HG02840 (cell line): ENCODE measurements at regions not wholly inside any gene's neighbourhood (a gene's known extent, or its start where the extent isn't known, plus 50 kb on each side); places are given as distances from the start of the nearest gene placed in this dataset.
"Not testable (repeated sequence)": the region's sequence is repeated elsewhere in the genome, so short reads cannot be mapped to it uniquely, and the experiment has no call there.

Source experiments
- ATAC-seq: cut with Tn5 transposase; IDR thresholded peaks from one replicate; pipeline ENCODE4 v1.9.1; 2021; ENCODE audit warnings: mild to moderate bottlenecking, moderate library complexity, moderate number of reproducible peaks; ENCODE audit not compliant: unreplicated experiment, low FRiP score

- not testable (repeated sequence) for ATAC-seq
Observed at GRCh38 chr1:222470252-222470805, 77.6 kb downstream of the HHIPL2 start.

- ATAC-seq, result no peak
Observed at GRCh38 chr1:222466150-222466865, 81.6 kb downstream of the HHIPL2 start.

GRCh38 chr1:222465211-222466041, 82.5 kb downstream of the HHIPL2 start:
- peak; percentile 98 for ATAC-seq

- peak; percentile 37 for ATAC-seq
Observed at GRCh38 chr1:222464841-222465210, 83.1 kb downstream of the HHIPL2 start.

GRCh38 chr1:222463059-222463730, 84.7 kb downstream of the HHIPL2 start:
- ATAC-seq, result no peak

- no peak for ATAC-seq
Observed at GRCh38 chr1:222462601-222463000, 85.3 kb downstream of the HHIPL2 start.

GRCh38 chr1:222461941-222462340, 86.0 kb downstream of the HHIPL2 start:
- ATAC-seq, result no peak

GRCh38 chr1:222459652-222460051, 88.3 kb downstream of the HHIPL2 start:
- no peak for ATAC-seq

GRCh38 chr1:222457513-222457912, 90.4 kb downstream of the HHIPL2 start:
- ATAC-seq, result no peak

- no peak for ATAC-seq
Observed at GRCh38 chr1:222457084-222457483, 90.8 kb downstream of the HHIPL2 start.

GRCh38 chr1:222455188-222455879, 92.6 kb downstream of the HHIPL2 start:
- ATAC-seq, result peak; percentile 93

- ATAC-seq, result peak; percentile 15
Observed at GRCh38 chr1:222454782-222455181, 93.1 kb downstream of the HHIPL2 start.

GRCh38 chr1:222454186-222454585, 93.7 kb downstream of the HHIPL2 start:
- ATAC-seq, result no peak

- no peak for ATAC-seq
Observed at GRCh38 chr1:222452031-222452430, 95.9 kb downstream of the HHIPL2 start.

- ATAC-seq, result no peak
Observed at GRCh38 chr1:222443566-222443965, 104.3 kb downstream of the HHIPL2 start.

GRCh38 chr1:222441066-222441465, 106.8 kb downstream of the HHIPL2 start:
- no peak for ATAC-seq

- ATAC-seq, result no peak
Observed at GRCh38 chr1:222424826-222425225, 123.1 kb downstream of the HHIPL2 start.

- ATAC-seq, result no peak
Observed at GRCh38 chr1:222421380-222421779, 126.5 kb downstream of the HHIPL2 start.

GRCh38 chr1:222420633-222421032, 127.3 kb downstream of the HHIPL2 start:
- ATAC-seq, result no peak

GRCh38 chr1:222418654-222419053, 129.2 kb downstream of the HHIPL2 start:
- no peak for ATAC-seq
